SK-N-SH (cell line): ENCODE measurements at regions not wholly inside any gene's neighbourhood (a gene's known extent, or its start where the extent isn't known, plus 50 kb on each side); places are given as distances from the start of the nearest gene placed in this dataset.
"Not testable (repeated sequence)": the region's sequence is repeated elsewhere in the genome, so short reads cannot be mapped to it uniquely, and the experiment has no call there.

Source experiments
- CTCF ChIA-PET: fragments of 300-600, 350-600 bp; formaldehyde crosslinking; extraction: SDS; loops from one replicate; lab custom pipeline; 2021; lab: Yijun Ruan, JAX
- POLR2A ChIA-PET: fragments of 350-600 bp; sonication (Branson Sonifier 250); formaldehyde crosslinking; extraction: SDS; loops from one replicate; lab custom pipeline; 2020; ENCODE audit warnings: antibody characterized with exemption, inconsistent platforms; lab: Yijun Ruan, JAX
- DNase-seq: peaks from one replicate; pipeline ENCODE4 v3.0.0; 2012
- H2AFZ ChIP-seq: fragments of 200-600 bp; sonication (generic); 2 replicates; pipeline ENCODE4 v1.8.1; 2016; ENCODE audit warnings: antibody characterized with exemption, mild to moderate bottlenecking, low read depth
- H3F3A ChIP-seq: fragments of 200-600 bp; sonication (generic); replicated peaks from 2 replicates; pipeline ENCODE3; 2016; ENCODE audit warnings: antibody characterized with exemption, mild to moderate bottlenecking; ENCODE audit not compliant: insufficient read depth
- H3K27ac ChIP-seq, 2 experiments: fragments of 200-500 bp in 1 of 2; fragments of 200-600 bp in 1 of 2; sonication (Bioruptor generic) in 1 of 2; sonication (generic), shearing (Covaris generic) in 1 of 2; 2 replicates each; pipeline versions ENCODE4 v1.5.1 to v1.6.1; 2014 to 2016; ENCODE audit warnings: low read depth in 2 of 2, inconsistent platforms in 1 of 2, low read length in 1 of 2, mild to moderate bottlenecking in 1 of 2, mixed read lengths in 1 of 2
- H3K27me3 ChIP-seq: fragments of 200-600 bp; sonication (generic), shearing (Covaris generic); 2 replicates; pipeline ENCODE4 v1.6.1; 2016; ENCODE audit warnings: mixed run types; ENCODE audit not compliant: insufficient read depth
- H3K36me3 ChIP-seq, 2 experiments: fragments of 200-500 bp in 1 of 2; fragments of 200-600 bp in 1 of 2; sonication (Bioruptor generic) in 1 of 2; sonication (generic) in 1 of 2; replicated peaks in 1 of 2; 2 replicates each; pipeline versions ENCODE3 to v1.5.1; 2014 to 2016; ENCODE audit warnings: low read length in 1 of 2, mild to moderate bottlenecking in 1 of 2; ENCODE audit not compliant: insufficient read depth in 2 of 2, control insufficient read depth in 1 of 2
- H3K4me1 ChIP-seq, 2 experiments: fragments of 200-500 bp in 1 of 2; fragments of 200-600 bp in 1 of 2; sonication (Bioruptor generic) in 1 of 2; sonication (generic), shearing (Covaris generic) in 1 of 2; 2 replicates each; pipeline versions ENCODE4 v1.5.1 to v1.6.1; 2014 to 2016; ENCODE audit warnings: low read depth in 1 of 2, low read length in 1 of 2, mixed run types in 1 of 2; ENCODE audit not compliant: insufficient read depth in 2 of 2, control insufficient read depth in 1 of 2
- H3K4me2 ChIP-seq: fragments of 200-600 bp; sonication (generic), shearing (Covaris generic); 2 replicates; pipeline ENCODE4 v1.6.1; 2017; ENCODE audit warnings: mixed run types
- H3K4me3 ChIP-seq, 2 experiments: fragments of 200-500 bp in 1 of 2; fragments of 200-600 bp in 1 of 2; sonication (Bioruptor generic) in 1 of 2; sonication (generic), shearing (Covaris generic) in 1 of 2; 2 replicates each; pipeline versions ENCODE4 v1.5.1 to v1.8.1; 2014 to 2016; ENCODE audit warnings: low read depth in 2 of 2, inconsistent platforms in 1 of 2, low read length in 1 of 2, mild to moderate bottlenecking in 1 of 2, mixed read lengths in 1 of 2, moderate library complexity in 1 of 2
- H3K79me2 ChIP-seq: fragments of 200-600 bp; sonication (generic); 2 replicates; pipeline ENCODE4 v1.8.1; 2017; ENCODE audit warnings: mild to moderate bottlenecking; ENCODE audit not compliant: insufficient read depth
- H3K9ac ChIP-seq: fragments of 200-600 bp; sonication (generic); 2 replicates; pipeline ENCODE4 v1.6.1; 2017; ENCODE audit warnings: mixed run types
- H3K9me2 ChIP-seq: fragments of 200-600 bp; sonication (generic); 2 replicates; pipeline ENCODE4 v1.6.1; 2017; ENCODE audit warnings: mixed run types
- H3K9me3 ChIP-seq: fragments of 200-600 bp; sonication (generic); 2 replicates; pipeline ENCODE4 v1.6.1; 2017; ENCODE audit warnings: mixed run types, mild to moderate bottlenecking, moderate library complexity
- H4K20me1 ChIP-seq: fragments of 200-600 bp; sonication (generic); 2 replicates; pipeline ENCODE4 v1.6.1; 2017; ENCODE audit warnings: mild to moderate bottlenecking, mixed run types; ENCODE audit not compliant: insufficient read depth
- WGBS: methylation state at CpG from one replicate; pipeline ENCODE4 v1.1.6; 2017; ENCODE audit warnings: low lambda C conversion rate; 5-methylcytosine and 5-hydroxymethylcytosine counted together

DNA sequence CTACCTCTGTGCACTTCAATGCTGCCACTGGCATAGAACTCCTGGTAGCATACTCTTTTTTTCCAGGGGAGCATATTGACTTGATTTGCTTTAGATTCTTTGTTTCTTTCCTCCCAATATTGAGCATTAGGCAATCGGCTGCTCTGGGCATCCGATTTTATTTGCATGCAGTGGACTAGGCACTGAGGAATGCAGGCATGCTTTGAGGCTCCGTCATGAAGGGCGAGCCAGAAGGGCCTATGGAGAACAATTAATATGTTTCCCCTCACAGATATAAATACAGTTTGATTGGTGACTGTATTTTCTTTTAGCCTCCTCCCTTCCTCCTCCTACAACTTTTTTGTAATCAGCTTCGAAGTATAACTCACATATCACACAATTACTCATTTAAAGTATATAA, 1918.2 kb downstream of the KHDRBS2 start:
- H3K4me3 ChIP-seq, H3K9me2 ChIP-seq, H3K27ac ChIP-seq, POLR2A ChIA-PET, H3K4me2 ChIP-seq, H4K20me1 ChIP-seq, H3K9me3 ChIP-seq, H3K4me1 ChIP-seq, H3K9ac ChIP-seq, H3K79me2 ChIP-seq, DNase-seq, H3K36me3 ChIP-seq, H3K27me3 ChIP-seq, H2AFZ ChIP-seq, CTCF ChIA-PET, H3F3A ChIP-seq: not testable (repeated sequence)
- 11% methylated on average over 5 of the region's 5 CpGs for whole genome bisulfite sequencing

DNA sequence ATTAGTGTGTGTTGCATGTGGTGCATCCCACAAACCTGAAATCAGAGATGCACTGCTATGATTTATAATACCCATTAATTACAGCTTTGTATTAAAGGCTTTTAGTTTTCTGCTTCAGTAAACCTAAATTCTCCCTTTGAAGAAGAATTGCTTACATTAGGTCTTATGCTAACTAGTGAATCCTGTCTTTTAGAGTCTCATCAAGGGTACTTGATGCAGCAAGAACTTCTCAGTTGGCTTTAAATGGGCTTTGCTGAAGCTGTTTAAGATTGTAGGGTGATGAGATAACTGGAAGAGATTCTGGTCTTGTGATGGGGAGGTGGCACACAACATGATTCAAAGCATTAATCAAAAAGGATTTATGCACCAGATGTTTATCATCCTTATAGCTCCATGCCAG, 1920.1 kb downstream of the KHDRBS2 start:
- H3K9me3 ChIP-seq, H2AFZ ChIP-seq, CTCF ChIA-PET, H3K4me3 ChIP-seq, H3K79me2 ChIP-seq, H3F3A ChIP-seq, H4K20me1 ChIP-seq, POLR2A ChIA-PET, H3K27ac ChIP-seq, H3K4me2 ChIP-seq, DNase-seq, H3K4me1 ChIP-seq, H3K9ac ChIP-seq, H3K27me3 ChIP-seq, H3K9me2 ChIP-seq, H3K36me3 ChIP-seq: not testable (repeated sequence)

DNA sequence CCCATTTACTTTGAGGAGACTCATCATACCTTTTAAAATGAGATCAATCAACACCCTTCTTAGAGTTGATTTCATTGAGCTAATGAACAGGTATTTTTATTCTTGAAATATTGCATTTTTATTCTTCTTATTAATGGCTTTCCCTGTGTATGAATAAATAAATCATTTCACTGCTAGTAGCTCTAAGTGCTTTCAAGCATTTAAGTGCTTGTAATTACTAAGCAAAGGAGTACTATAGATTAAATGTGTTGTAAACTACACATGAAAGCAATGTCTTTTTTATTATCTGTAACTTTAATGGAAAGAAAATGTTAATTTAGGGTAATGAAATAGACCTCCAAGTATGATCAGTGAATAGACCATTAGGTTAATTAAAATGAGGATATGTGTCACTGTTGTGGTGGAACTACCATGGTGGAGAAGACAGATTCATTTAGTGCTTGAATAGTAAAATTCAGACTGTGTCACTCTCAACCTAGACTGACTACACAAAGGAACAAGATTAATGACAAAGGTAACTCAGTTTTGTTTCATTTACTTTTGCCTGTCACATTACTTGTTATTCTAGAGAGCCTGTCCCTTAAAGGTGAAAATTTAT, 1943.5 kb downstream of the KHDRBS2 start:
- H3K27me3 ChIP-seq, H3K9ac ChIP-seq, H3K36me3 ChIP-seq, DNase-seq, H3F3A ChIP-seq, H3K4me3 ChIP-seq, H3K27ac ChIP-seq, H3K4me1 ChIP-seq, H2AFZ ChIP-seq, H3K4me2 ChIP-seq, CTCF ChIA-PET, H3K79me2 ChIP-seq, POLR2A ChIA-PET, H4K20me1 ChIP-seq, H3K9me3 ChIP-seq, H3K9me2 ChIP-seq: not testable (repeated sequence)

DNA sequence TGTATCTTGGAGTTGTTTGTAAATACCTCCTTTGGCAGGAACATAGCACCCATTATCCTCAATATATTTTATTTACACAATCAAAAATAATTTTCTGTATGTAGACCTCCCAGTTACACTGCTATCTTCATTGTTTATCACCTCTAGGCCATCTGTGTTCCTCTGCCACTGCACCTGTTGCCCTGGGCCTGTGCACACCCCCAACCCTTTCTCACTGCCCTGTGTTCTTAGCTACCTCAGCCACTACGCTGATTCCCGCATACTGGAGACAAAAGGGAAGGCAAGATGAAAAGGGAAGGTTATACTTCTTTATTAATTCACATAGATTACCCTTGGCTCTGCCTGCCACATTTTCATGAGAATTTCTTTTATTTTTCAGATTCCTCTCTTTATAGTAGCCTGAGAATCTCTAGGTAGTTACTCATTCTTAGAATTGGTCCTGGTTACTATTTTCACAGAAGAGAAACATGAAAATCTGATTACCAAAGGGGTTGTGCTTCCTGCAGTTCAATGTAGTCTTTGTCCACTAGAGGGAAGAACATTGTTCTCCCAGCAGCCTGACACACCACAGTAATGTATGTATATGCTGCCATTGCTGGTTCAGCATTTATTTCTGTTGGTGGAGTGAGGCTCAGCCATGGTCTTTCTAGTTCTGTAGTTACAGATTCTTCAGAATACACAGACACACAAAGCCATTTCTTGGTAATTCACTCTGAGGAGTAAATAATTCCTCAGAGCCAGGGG, 1947.5 kb downstream of the KHDRBS2 start:
- WGBS: 58% methylated on average over 2 of the region's 2 CpGs
- H2AFZ ChIP-seq, H3K4me3 ChIP-seq, CTCF ChIA-PET, H3K36me3 ChIP-seq, H3K27ac ChIP-seq, H4K20me1 ChIP-seq, H3K4me1 ChIP-seq, H3K79me2 ChIP-seq, POLR2A ChIA-PET, H3F3A ChIP-seq, H3K4me2 ChIP-seq, H3K27me3 ChIP-seq, H3K9me2 ChIP-seq, DNase-seq, H3K9ac ChIP-seq, H3K9me3 ChIP-seq: not testable (repeated sequence)

DNA sequence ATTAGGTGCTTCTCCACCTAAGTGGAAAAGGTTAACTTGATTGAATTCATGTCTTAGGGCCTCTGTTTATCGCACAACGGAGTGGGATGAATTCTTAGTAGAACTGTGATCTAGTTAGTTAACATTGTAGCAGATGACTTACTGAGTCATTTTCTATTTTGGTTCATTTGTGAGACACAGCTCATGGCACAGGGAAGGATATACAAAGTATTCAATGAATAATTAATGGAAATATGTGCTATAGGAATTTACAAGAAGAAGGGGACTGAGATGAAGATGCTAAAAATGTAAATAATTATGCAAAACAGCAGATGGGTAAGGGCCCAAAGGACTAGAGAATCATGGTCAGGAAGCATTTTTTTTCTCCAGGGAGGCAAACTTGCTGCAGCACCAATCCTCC, 1950.9 kb downstream of the KHDRBS2 start:
- H3K27me3 ChIP-seq, POLR2A ChIA-PET, H3K4me2 ChIP-seq, H3K4me1 ChIP-seq, DNase-seq, CTCF ChIA-PET, H3K9me2 ChIP-seq, H2AFZ ChIP-seq, H4K20me1 ChIP-seq, H3K9ac ChIP-seq, H3K9me3 ChIP-seq, H3K36me3 ChIP-seq, H3K4me3 ChIP-seq, H3F3A ChIP-seq, H3K79me2 ChIP-seq, H3K27ac ChIP-seq: not testable (repeated sequence)
- 26% methylated on average over 2 of the region's 2 CpGs for WGBS

DNA sequence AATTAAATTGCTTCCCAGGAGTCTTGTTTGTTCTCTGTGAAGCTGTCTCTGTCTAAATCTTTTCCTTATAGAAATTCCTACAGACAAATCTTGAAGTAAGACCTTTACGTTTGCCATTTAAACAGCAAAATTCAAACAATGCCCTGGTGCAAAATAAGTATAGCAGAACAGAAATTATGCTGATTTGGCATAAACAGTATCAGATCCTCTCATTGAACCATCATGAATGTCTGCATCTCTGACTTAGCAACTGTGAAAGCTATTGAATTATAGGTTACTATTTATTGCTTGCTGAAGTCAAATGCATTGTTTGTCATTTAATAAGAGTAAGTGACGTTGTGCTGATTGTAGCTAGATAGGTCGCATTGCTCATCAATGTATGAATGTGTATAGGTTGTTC, 1952.3 kb downstream of the KHDRBS2 start:
- H3F3A ChIP-seq, H2AFZ ChIP-seq, H3K27me3 ChIP-seq, CTCF ChIA-PET, H3K4me1 ChIP-seq, H3K9me2 ChIP-seq, H3K36me3 ChIP-seq, DNase-seq, H3K9me3 ChIP-seq, H4K20me1 ChIP-seq, H3K4me3 ChIP-seq, H3K9ac ChIP-seq, H3K4me2 ChIP-seq, H3K27ac ChIP-seq, POLR2A ChIA-PET, H3K79me2 ChIP-seq: not testable (repeated sequence)
- 2% methylated on average over 3 of the region's 3 CpGs for WGBS
